HL-60 (cell line): ENCODE measurements at regions not wholly inside any gene's neighbourhood (a gene's known extent, or its start where the extent isn't known, plus 50 kb on each side); places are given as distances from the start of the nearest gene placed in this dataset.

Experiments
- DNase-seq, 2 experiments: peaks; one replicate each; pipeline ENCODE4 v3.0.0-alpha.2; 2010 to 2020; ENCODE audit warnings: low read depth in 1 of 2, low spot score in 1 of 2
- H3K27ac ChIP-seq: fragments of 250-450 bp; sonication (Bioruptor Pico); replicated peaks from 2 replicates; pipeline ENCODE4 v1.5.1; 2020; ENCODE audit warnings: mild to moderate bottlenecking, moderate library complexity
- H3K27me3 ChIP-seq: fragments of 250-450 bp; sonication (Bioruptor Pico); 2 replicates; pipeline ENCODE4 v1.5.1; 2021; ENCODE audit warnings: mild to moderate bottlenecking, moderate library complexity; ENCODE audit not compliant: insufficient read depth, poor library complexity, severe bottlenecking
- H3K4me3 ChIP-seq: replicated peaks from 2 replicates; pipeline ENCODE4 v1.5.1; 2011; ENCODE audit warnings: mild to moderate bottlenecking, control low read depth, low read length; ENCODE audit not compliant: insufficient read depth
- CTCF ChIP-seq: IDR thresholded peaks from one replicate; pipeline ENCODE4 v1.5.1; 2011; ENCODE audit warnings: low read length, control low read depth, inconsistent platforms; ENCODE audit not compliant: insufficient read depth
- GABPA ChIP-seq: IDR thresholded peaks from 2 replicates; pipeline ENCODE4 v1.6.1; 2012; ENCODE audit warnings: low read depth
- POLR2AphosphoS5 ChIP-seq: IDR thresholded peaks from 2 replicates; pipeline ENCODE4 v1.6.1; 2012; ENCODE audit warnings: low read depth
- REST ChIP-seq: IDR thresholded peaks from 2 replicates; pipeline ENCODE4 v1.6.1; 2012; ENCODE audit warnings: low read depth; ENCODE audit not compliant: insufficient replicate concordance
- SPI1 ChIP-seq: IDR thresholded peaks from 2 replicates; pipeline ENCODE4 v1.6.1; 2012; ENCODE audit warnings: low read depth, mild to moderate bottlenecking, borderline replicate concordance

GRCh38 chr6:115832786-115833185 lies 227.9 kb downstream of the FRK start:
- Histone ChIP-seq H3K4me3 (no peak overlapping the region), H3K27me3 (no peaks in the 10 kb centered on the region), H3K27ac (no peak overlapping the region)
- TF ChIP-seq REST, result no peak
- no peak for DNase-seq

GRCh38 chr6:115832186-115832585 lies 228.5 kb downstream of the FRK start:
- no peak for TF ChIP-seq SPI1
- no peak for TF ChIP-seq GABPA
- TF ChIP-seq REST, result no peak
- TF ChIP-seq POLR2AphosphoS5, result no peak
- no peak for TF ChIP-seq CTCF
- no peak overlapping the region for H3K4me3 ChIP-seq
- no peaks in the 10 kb centered on the region for H3K27me3 ChIP-seq
- DNase-seq, result no peak
- no peak overlapping the region for H3K27ac ChIP-seq

GRCh38 chr6:115830895-115831294 lies 229.8 kb downstream of the FRK start:
- DNase-seq, result no peak
- no peak for TF ChIP-seq POLR2AphosphoS5
- no peak for TF ChIP-seq GABPA
- no peak for TF ChIP-seq REST
- TF ChIP-seq SPI1, result no peak
- TF ChIP-seq CTCF, result no peak
- H3K27ac ChIP-seq, result no peak overlapping the region
- H3K27me3 ChIP-seq, result no peaks in the 10 kb centered on the region
- no peak overlapping the region for H3K4me3 ChIP-seq

GRCh38 chr6:115821798-115822197 lies 238.9 kb downstream of the FRK start:
- H3K27me3 ChIP-seq, result no peaks in the 10 kb centered on the region
- no peak for DNase-seq
- H3K4me3 ChIP-seq, result no peak overlapping the region
- H3K27ac ChIP-seq, result no peak overlapping the region
- no peak for TF ChIP-seq GABPA
- TF ChIP-seq SPI1, result no peak
- TF ChIP-seq CTCF, result no peak
- TF ChIP-seq REST, result no peak
- no peak for TF ChIP-seq POLR2AphosphoS5
